ENCODE measurements at regions not wholly inside any gene's neighbourhood (a gene's known extent, or its start where the extent isn't known, plus 50 kb on each side); places are given as distances from the start of the nearest gene placed in this dataset.

GRCh38 chr9:89924611-89925010 is 319.8 kb downstream of the GADD45G start:
- H3K27ac Mint-ChIP-seq: no peak overlapping the region

GRCh38 chr9:89926167-89926566 is 321.4 kb downstream of the GADD45G start:
- intact Hi-C loops (cut with micrococcal nuclease): no loop called here
- peaks cover 9% of the 10 kb centered on the region for H3K27me3 Mint-ChIP-seq
- no peak overlapping the region for H3K4me3 Mint-ChIP-seq
- H3K9me3 Mint-ChIP-seq: no peaks in the 10 kb centered on the region
- H3K27ac Mint-ChIP-seq: no peak overlapping the region
- H3K4me1 Mint-ChIP-seq (ENCODE audit: low read depth): peaks cover 12% of the 10 kb centered on the region
- H3K36me3 Mint-ChIP-seq (ENCODE audit: low read depth): no peaks in the 10 kb centered on the region

More at GRCh38 chr9:89924611-89925010, 319.8 kb downstream of the GADD45G start:
- Mint-ChIP-seq H3K27me3 (peaks cover 13% of the 10 kb centered on the region), H3K9me3 (no peaks in the 10 kb centered on the region), H3K36me3 (ENCODE audit: low read depth) (no peaks in the 10 kb centered on the region), H3K4me1 (ENCODE audit: low read depth) (peaks cover 4% of the 10 kb centered on the region), H3K4me3 (no peak overlapping the region)
- intact Hi-C loops (cut with micrococcal nuclease): loop anchor here (1.0 to 5.0 kb wide), 2 partner anchors 302 to 321 kb away; no protein-coding TSS in a partner anchor

GRCh38 chr9:89926691-89927220 is 321.9 kb downstream of the GADD45G start:
- intact Hi-C loops (cut with micrococcal nuclease): no loop called here

GRCh38 chr9:89928106-89928505 is 323.3 kb downstream of the GADD45G start:
- no peaks in the 10 kb centered on the region for H3K36me3 Mint-ChIP-seq (ENCODE audit: low read depth)
- no peak overlapping the region for H3K27ac Mint-ChIP-seq
- H3K4me3 Mint-ChIP-seq: no peak overlapping the region
- peaks cover 11% of the 10 kb centered on the region for H3K27me3 Mint-ChIP-seq
- H3K4me1 Mint-ChIP-seq (ENCODE audit: low read depth): peaks cover 12% of the 10 kb centered on the region
- intact Hi-C loops (cut with micrococcal nuclease): no loop called here
- H3K9me3 Mint-ChIP-seq: no peaks in the 10 kb centered on the region

More at GRCh38 chr9:89926691-89927220, 321.9 kb downstream of the GADD45G start:
- Mint-ChIP-seq H3K4me3 (no peak overlapping the region), H3K4me1 (ENCODE audit: low read depth) (peaks cover 12% of the 10 kb centered on the region), H3K9me3 (no peaks in the 10 kb centered on the region), H3K27ac (no peak overlapping the region), H3K27me3 (peaks cover 9% of the 10 kb centered on the region), H3K36me3 (ENCODE audit: low read depth) (no peaks in the 10 kb centered on the region)

- no peaks in the 10 kb centered on the region for H3K9me3 Mint-ChIP-seq
- intact Hi-C loops (cut with micrococcal nuclease): no loop called here
- no peak overlapping the region for H3K27ac Mint-ChIP-seq
- peaks cover 13% of the 10 kb centered on the region for H3K27me3 Mint-ChIP-seq
- no peaks in the 10 kb centered on the region for H3K36me3 Mint-ChIP-seq (ENCODE audit: low read depth)
- no peak overlapping the region for H3K4me3 Mint-ChIP-seq
- H3K4me1 Mint-ChIP-seq (ENCODE audit: low read depth): peaks cover 12% of the 10 kb centered on the region
Observed at GRCh38 chr9:89928521-89929275, 323.9 kb downstream of the GADD45G start.

- no peak overlapping the region for H3K27ac Mint-ChIP-seq
- H3K27me3 Mint-ChIP-seq: peaks cover 10% of the 10 kb centered on the region
- H3K4me1 Mint-ChIP-seq (ENCODE audit: low read depth): peaks cover 8% of the 10 kb centered on the region
- H3K9me3 Mint-ChIP-seq: no peaks in the 10 kb centered on the region
- no peak overlapping the region for H3K4me3 Mint-ChIP-seq
- H3K36me3 Mint-ChIP-seq (ENCODE audit: low read depth): no peaks in the 10 kb centered on the region
- intact Hi-C loops (cut with micrococcal nuclease): no loop called here
Observed at GRCh38 chr9:89929315-89929672, 324.5 kb downstream of the GADD45G start.

- Mint-ChIP-seq H3K27ac (no peak overlapping the region), H3K36me3 (ENCODE audit: low read depth) (no peaks in the 10 kb centered on the region), H3K27me3 (peaks cover 10% of the 10 kb centered on the region), H3K9me3 (no peaks in the 10 kb centered on the region), H3K4me1 (ENCODE audit: low read depth) (peaks cover 8% of the 10 kb centered on the region), H3K4me3 (no peak overlapping the region)
- intact Hi-C loops (cut with micrococcal nuclease): no loop called here
Observed at GRCh38 chr9:89929673-89930480, 325.1 kb downstream of the GADD45G start.

- Mint-ChIP-seq H3K4me1 (ENCODE audit: low read depth) (peaks cover 8% of the 10 kb centered on the region), H3K27me3 (peaks cover 6% of the 10 kb centered on the region), H3K9me3 (no peaks in the 10 kb centered on the region), H3K36me3 (ENCODE audit: low read depth) (no peaks in the 10 kb centered on the region), H3K4me3 (no peak overlapping the region), H3K27ac (no peak overlapping the region)
- intact Hi-C loops (cut with micrococcal nuclease): no loop called here
Observed at GRCh38 chr9:89933578-89933977, 328.8 kb downstream of the GADD45G start.

- Mint-ChIP-seq H3K4me1 (ENCODE audit: low read depth) (peaks cover 10% of the 10 kb centered on the region), H3K27ac (no peak overlapping the region), H3K27me3 (peaks cover 13% of the 10 kb centered on the region), H3K36me3 (ENCODE audit: low read depth) (no peaks in the 10 kb centered on the region), H3K9me3 (no peaks in the 10 kb centered on the region), H3K4me3 (no peak overlapping the region)
- intact Hi-C loops (cut with micrococcal nuclease): no loop called here
Observed at GRCh38 chr9:89935115-89935514, 330.3 kb downstream of the GADD45G start.

- Mint-ChIP-seq H3K4me1 (ENCODE audit: low read depth) (peaks cover 5% of the 10 kb centered on the region), H3K36me3 (ENCODE audit: low read depth) (no peaks in the 10 kb centered on the region), H3K27me3 (peaks cover 11% of the 10 kb centered on the region), H3K27ac (no peak overlapping the region), H3K4me3 (no peak overlapping the region), H3K9me3 (no peaks in the 10 kb centered on the region)
- intact Hi-C loops (cut with micrococcal nuclease): no loop called here
Observed at GRCh38 chr9:89935801-89936200, 331.0 kb downstream of the GADD45G start.

- intact Hi-C loops (cut with micrococcal nuclease): no loop called here
- H3K36me3 Mint-ChIP-seq (ENCODE audit: low read depth): no peaks in the 10 kb centered on the region
- H3K4me3 Mint-ChIP-seq: no peak overlapping the region
- H3K4me1 Mint-ChIP-seq (ENCODE audit: low read depth): peaks cover 5% of the 10 kb centered on the region
- H3K9me3 Mint-ChIP-seq: no peaks in the 10 kb centered on the region
- no peak overlapping the region for H3K27ac Mint-ChIP-seq
- peaks cover 12% of the 10 kb centered on the region for H3K27me3 Mint-ChIP-seq
Observed at GRCh38 chr9:89937051-89937450, 332.2 kb downstream of the GADD45G start.

- intact Hi-C loops (cut with micrococcal nuclease): no loop called here
- H3K4me1 Mint-ChIP-seq (ENCODE audit: low read depth): peaks cover 6% of the 10 kb centered on the region
- no peaks in the 10 kb centered on the region for H3K9me3 Mint-ChIP-seq
- H3K36me3 Mint-ChIP-seq (ENCODE audit: low read depth): no peaks in the 10 kb centered on the region
- no peak overlapping the region for H3K4me3 Mint-ChIP-seq
- no peak overlapping the region for H3K27ac Mint-ChIP-seq
- peaks cover 12% of the 10 kb centered on the region for H3K27me3 Mint-ChIP-seq
Observed at GRCh38 chr9:89939181-89939580, 334.4 kb downstream of the GADD45G start.

GRCh38 chr9:89939626-89940292 is 334.9 kb downstream of the GADD45G start:
- intact Hi-C loops (cut with micrococcal nuclease): no loop called here
- H3K27ac Mint-ChIP-seq: no peak overlapping the region
- no peaks in the 10 kb centered on the region for H3K9me3 Mint-ChIP-seq
- no peak overlapping the region for H3K4me3 Mint-ChIP-seq
- peaks cover 12% of the 10 kb centered on the region for H3K27me3 Mint-ChIP-seq
- H3K4me1 Mint-ChIP-seq (ENCODE audit: low read depth): peaks cover 12% of the 10 kb centered on the region
- no peaks in the 10 kb centered on the region for H3K36me3 Mint-ChIP-seq (ENCODE audit: low read depth)

GRCh38 chr9:89940625-89941024 is 335.8 kb downstream of the GADD45G start:
- Mint-ChIP-seq H3K36me3 (ENCODE audit: low read depth) (no peaks in the 10 kb centered on the region), H3K27ac (no peak overlapping the region), H3K27me3 (peaks cover 12% of the 10 kb centered on the region), H3K4me1 (ENCODE audit: low read depth) (peaks cover 12% of the 10 kb centered on the region), H3K9me3 (no peaks in the 10 kb centered on the region), H3K4me3 (no peak overlapping the region)
- intact Hi-C loops (cut with micrococcal nuclease): no loop called here

All from dendritic cell treated with granulocyte-macrophage colony-stimulating factor and Interleukin-4, amounts not matched to agents 40 ng/mL and 50 ng/mL, for 4 days (primary cell).